ENCODE measurements at regions not wholly inside any gene's neighbourhood (a gene's known extent, or its start where the extent isn't known, plus 50 kb on each side); places are given as distances from the start of the nearest gene placed in this dataset.
"Not testable (repeated sequence)": the region's sequence is repeated elsewhere in the genome, so short reads cannot be mapped to it uniquely, and the experiment has no call there.

GRCh38 chr6:131478740-131479211 is 94.2 kb upstream of the ARG1 start:
- not testable (repeated sequence) for H3K27me3 ChIP-seq (ENCODE audit: insufficient read depth, low read depth, low read length); H2AFZ ChIP-seq (ENCODE audit: low read depth, low read length); H3K4me3 ChIP-seq (ENCODE audit: low read length); H3F3A ChIP-seq (ENCODE audit: insufficient read depth, low read length, poor library complexity, severe bottlenecking); H3K27ac ChIP-seq (ENCODE audit: low read length); H3K4me2 ChIP-seq (ENCODE audit: low read length); H4K20me1 ChIP-seq (ENCODE audit: insufficient read depth); H3K36me3 ChIP-seq (ENCODE audit: insufficient read depth, low read length); H3K9me3 ChIP-seq (ENCODE audit: low read length); H3K79me2 ChIP-seq (replicated peaks; ENCODE audit: insufficient read depth, low read length); H3K9ac ChIP-seq (ENCODE audit: low read length); H3K9me2 ChIP-seq (ENCODE audit: insufficient read depth, low read length)

GRCh38 chr6:131486608-131487007 is 86.4 kb upstream of the ARG1 start:
- no peaks in the 10 kb centered on the region for H3K9me3 ChIP-seq (ENCODE audit: low read length)
- H3K36me3 ChIP-seq (ENCODE audit: insufficient read depth, low read length), result no peaks in the 10 kb centered on the region
- H3K27ac ChIP-seq (ENCODE audit: low read length), result no peak overlapping the region
- no peak overlapping the region for H3K4me3 ChIP-seq (ENCODE audit: low read length)
- H3K9me2 ChIP-seq (ENCODE audit: insufficient read depth, low read length), result no peaks in the 10 kb centered on the region
- no peaks in the 10 kb centered on the region for H3F3A ChIP-seq (ENCODE audit: insufficient read depth, low read length, poor library complexity, severe bottlenecking)
- H4K20me1 ChIP-seq (ENCODE audit: insufficient read depth), result no peaks in the 10 kb centered on the region
- H3K9ac ChIP-seq (ENCODE audit: low read length), result no peak overlapping the region
- no peak overlapping the region for H3K4me2 ChIP-seq (ENCODE audit: low read length)
- no peaks in the 10 kb centered on the region for H3K27me3 ChIP-seq (ENCODE audit: insufficient read depth, low read depth, low read length)
- H3K79me2 ChIP-seq (replicated peaks; ENCODE audit: insufficient read depth, low read length), result no peaks in the 10 kb centered on the region
- TF ChIP-seq CTCF (IDR thresholded peaks at IDR 0.05; ENCODE audit: poor library complexity, severe bottlenecking) (no peak), REST (IDR thresholded peaks at IDR 0.05; ENCODE audit: borderline replicate concordance) (no peak), EP300 (conservative IDR thresholded peaks at IDR 0.05; ENCODE audit: poor library complexity, severe bottlenecking) (no peak), POLR2AphosphoS5 (IDR thresholded peaks at IDR 0.05) (no peak), RAD21 (conservative IDR thresholded peaks at IDR 0.05) (no peak), SMC3 (conservative IDR thresholded peaks at IDR 0.05; ENCODE audit: poor library complexity) (no peak), TAF1 (IDR thresholded peaks at IDR 0.05; ENCODE audit: low read depth) (no peak), MXI1 (conservative IDR thresholded peaks at IDR 0.05; ENCODE audit: poor library complexity, severe bottlenecking) (no peak), EZH2 (IDR thresholded peaks at IDR 0.05; ENCODE audit: borderline replicate concordance, insufficient read depth, low read length, poor library complexity, severe bottlenecking) (no peak)
- H2AFZ ChIP-seq (ENCODE audit: low read depth, low read length), result no peak overlapping the region

GRCh38 chr6:131488780-131489179 is 84.2 kb upstream of the ARG1 start:
- H3K4me2 ChIP-seq (ENCODE audit: low read length), result no peak overlapping the region
- no peaks in the 10 kb centered on the region for H4K20me1 ChIP-seq (ENCODE audit: insufficient read depth)
- H3K9me3 ChIP-seq (ENCODE audit: low read length), result no peaks in the 10 kb centered on the region
- H3K9me2 ChIP-seq (ENCODE audit: insufficient read depth, low read length), result no peaks in the 10 kb centered on the region
- no peak overlapping the region for H2AFZ ChIP-seq (ENCODE audit: low read depth, low read length)
- H3K36me3 ChIP-seq (ENCODE audit: insufficient read depth, low read length), result no peaks in the 10 kb centered on the region
- H3K4me3 ChIP-seq (ENCODE audit: low read length), result no peak overlapping the region
- H3K79me2 ChIP-seq (replicated peaks; ENCODE audit: insufficient read depth, low read length), result no peaks in the 10 kb centered on the region
- H3F3A ChIP-seq (ENCODE audit: insufficient read depth, low read length, poor library complexity, severe bottlenecking), result no peaks in the 10 kb centered on the region
- H3K27me3 ChIP-seq (ENCODE audit: insufficient read depth, low read depth, low read length), result no peaks in the 10 kb centered on the region
- H3K27ac ChIP-seq (ENCODE audit: low read length), result no peak overlapping the region
- H3K9ac ChIP-seq (ENCODE audit: low read length), result no peak overlapping the region
- TF ChIP-seq EZH2 (IDR thresholded peaks at IDR 0.05; ENCODE audit: borderline replicate concordance, insufficient read depth, low read length, poor library complexity, severe bottlenecking) (no peak), REST (IDR thresholded peaks at IDR 0.05; ENCODE audit: borderline replicate concordance) (no peak), MXI1 (conservative IDR thresholded peaks at IDR 0.05; ENCODE audit: poor library complexity, severe bottlenecking) (no peak), POLR2AphosphoS5 (IDR thresholded peaks at IDR 0.05) (no peak), RAD21 (conservative IDR thresholded peaks at IDR 0.05) (no peak), TAF1 (IDR thresholded peaks at IDR 0.05; ENCODE audit: low read depth) (no peak), CTCF (IDR thresholded peaks at IDR 0.05; ENCODE audit: poor library complexity, severe bottlenecking) (no peak), EP300 (conservative IDR thresholded peaks at IDR 0.05; ENCODE audit: poor library complexity, severe bottlenecking) (no peak), SMC3 (conservative IDR thresholded peaks at IDR 0.05; ENCODE audit: poor library complexity) (no peak)

All from neural cell (in vitro differentiated cells).